ENCODE measurements at regions not wholly inside any gene's neighbourhood (a gene's known extent, or its start where the extent isn't known, plus 50 kb on each side); places are given as distances from the start of the nearest gene placed in this dataset.
"Not testable (repeated sequence)": the region's sequence is repeated elsewhere in the genome, so short reads cannot be mapped to it uniquely, and the experiment has no call there.

GRCh38 chr9:25801989-25802388 is 123.7 kb upstream of the TUSC1 start:
- peaks cover 19 to 31% of the 10 kb centered on the region in 2 donors for H3K9me3 Mint-ChIP-seq
- H3K27ac Mint-ChIP-seq; H3K36me3 Mint-ChIP-seq; ATAC-seq; DNase-seq (ENCODE audit: low spot score in 2 of 2): not testable (repeated sequence)

- no peak for ATAC-seq
- H3K36me3 Mint-ChIP-seq, result peaks cover 0 to 4% of the 10 kb centered on the region in 2 donors
- DNase-seq (ENCODE audit: low spot score in 2 of 2), result no peak
- no peak overlapping the region for H3K27ac Mint-ChIP-seq
- peaks cover 21 to 24% of the 10 kb centered on the region in 2 donors for H3K9me3 Mint-ChIP-seq
Observed at GRCh38 chr9:25773805-25774204, 95.6 kb upstream of the TUSC1 start.

- H3K27ac Mint-ChIP-seq, result no peak overlapping the region
- H3K36me3 Mint-ChIP-seq, result peaks cover 0 to 14% of the 10 kb centered on the region in 2 donors
- ATAC-seq (no peak), DNase-seq (ENCODE audit: low spot score in 2 of 2) (no peak)
- H3K9me3 Mint-ChIP-seq, result peaks cover 27 to 35% of the 10 kb centered on the region in 2 donors
Observed at GRCh38 chr9:25755951-25756350, 77.7 kb upstream of the TUSC1 start.

GRCh38 chr9:25752398-25752797 is 74.2 kb upstream of the TUSC1 start:
- H3K27ac Mint-ChIP-seq, result no peak overlapping the region
- peaks cover 0 to 10% of the 10 kb centered on the region in 2 donors for H3K36me3 Mint-ChIP-seq
- ATAC-seq, result no peak
- peaks cover 13 to 26% of the 10 kb centered on the region in 2 donors for H3K9me3 Mint-ChIP-seq
- no peak for DNase-seq (ENCODE audit: low spot score in 2 of 2)

GRCh38 chr9:25742256-25742655 is 64.0 kb upstream of the TUSC1 start:
- Mint-ChIP-seq H3K9me3 (peaks cover 12 to 13% of the 10 kb centered on the region in 2 donors), H3K36me3 (peaks cover 0 to 6% of the 10 kb centered on the region in 2 donors), H3K27ac (no peak overlapping the region)
- DNase-seq (ENCODE audit: low spot score in 2 of 2) (no peak), ATAC-seq (no peak)

- Mint-ChIP-seq H3K36me3 (peaks cover 0 to 4% of the 10 kb centered on the region in 2 donors), H3K27ac (no peak overlapping the region), H3K9me3 (peaks cover 13% of the 10 kb centered on the region in 2 donors)
- ATAC-seq (no peak), DNase-seq (ENCODE audit: low spot score in 2 of 2) (no peak)
Observed at GRCh38 chr9:25733336-25733982, 55.2 kb upstream of the TUSC1 start.

GRCh38 chr9:25731895-25732794 is 53.9 kb upstream of the TUSC1 start:
- not testable (repeated sequence) for DNase-seq (ENCODE audit: low spot score in 2 of 2); ATAC-seq; H3K27ac Mint-ChIP-seq; H3K36me3 Mint-ChIP-seq
- H3K9me3 Mint-ChIP-seq, result peaks cover 13% of the 10 kb centered on the region in 2 donors
